ENCODE measurements at regions not wholly inside any gene's neighbourhood (a gene's known extent, or its start where the extent isn't known, plus 50 kb on each side); places are given as distances from the start of the nearest gene placed in this dataset.

DNA sequence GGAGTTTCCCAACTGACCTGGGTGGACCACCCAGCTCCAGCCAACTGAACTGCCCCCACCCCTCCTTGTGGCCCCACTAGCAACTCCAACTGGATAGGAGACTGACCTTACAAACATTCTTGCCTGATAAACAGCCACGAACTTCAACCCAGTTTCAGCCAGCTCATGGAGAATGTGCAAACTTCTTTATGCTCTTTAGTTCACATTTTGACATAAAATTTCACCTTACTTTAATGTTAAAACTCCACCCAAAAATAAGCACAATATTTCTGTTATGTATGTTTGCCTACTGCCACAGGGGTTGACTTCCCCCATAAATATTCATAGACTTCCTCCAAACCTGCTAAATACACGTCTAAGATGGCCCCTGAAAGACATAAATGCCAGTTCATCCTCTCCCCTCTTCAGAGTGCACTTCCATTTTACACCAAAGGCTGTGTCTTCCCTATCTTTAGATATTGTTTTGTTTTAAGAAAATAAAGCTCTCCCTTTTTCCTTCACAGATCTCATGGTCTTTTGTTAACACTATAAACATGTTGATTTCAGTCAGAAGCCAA lies 643.7 kb downstream of the EPM2A start:
- ATAC-seq (peak; percentile 53; the same call in 2 of the 3 replicates), FAIRE-seq (no peak), DNase-seq (ENCODE audit: low spot score) (no peak)
- H3K4me2 ChIP-seq (ENCODE audit: low read depth, low read length) = peak overlapping the region; percentile 63
- H3K4me1 ChIP-seq (ENCODE audit: insufficient read depth, low read length) = peaks cover 18% of the 10 kb centered on the region
- H3K9ac ChIP-seq (ENCODE audit: insufficient read depth, low read depth, low read length) = no peak overlapping the region
- H3K9me3 ChIP-seq (ENCODE audit: low read length) = no peaks in the 10 kb centered on the region
- TF ChIP-seq MIER3 (CRISPR knock-in tag; IDR thresholded peaks at IDR 0.05; ENCODE audit: borderline replicate concordance) (0 out of 2 replicates have a peak, but pooled peaks have one; percentile 14), ZNF709 (CRISPR knock-in tag; IDR thresholded peaks at IDR 0.05) (peak; percentile 97; the same call in 1 of the 2 replicates), KLF11 (CRISPR knock-in tag; IDR thresholded peaks at IDR 0.05) (no peak), TEAD3 (CRISPR knock-in tag; optimal IDR thresholded peaks at IDR 0.05; ENCODE audit: borderline replicate concordance) (no peak)
- peak overlapping the region; percentile 48 for H2AFZ ChIP-seq (ENCODE audit: low read length)
- POLR2A ChIA-PET = no interaction called here
- no peaks in the 10 kb centered on the region for H3K27me3 ChIP-seq (ENCODE audit: control insufficient read depth in 1 of 2, insufficient read depth in 2 of 2, low read length in 2 of 2)
- H3K36me3 ChIP-seq (replicated peaks in 1 of 2; ENCODE audit: control insufficient read depth in 1 of 2, insufficient read depth in 2 of 2, low read length in 2 of 2) = no peaks in the 10 kb centered on the region
- H3K79me2 ChIP-seq (ENCODE audit: insufficient read depth, low read length) = no peaks in the 10 kb centered on the region
- H3K27ac ChIP-seq (ENCODE audit: extremely low read length, insufficient read depth, low read length) = no peak overlapping the region
- no peaks in the 10 kb centered on the region for H4K20me1 ChIP-seq (ENCODE audit: insufficient read depth, low read length)
- in situ Hi-C loops (cut with HindIII; ENCODE audit: extremely low pct_ligation_motif_present, low pct_unique_long_range_greater_than_20kb) = no loop called here
- peak overlapping the region in 1 of 3 experiments; percentile 18; a peak in 1 of 6 replicates for H3K4me3 ChIP-seq (replicated peaks in 1 of 3; ENCODE audit: insufficient read depth in 1 of 3, low read depth in 2 of 3, low read length in 3 of 3)
- BruUV-seq (replicated peaks) = no TSS peak
- 3% methylated on average over 2 of the region's 2 CpGs for WGBS (ENCODE audit: low lambda C conversion rate)
- intact Hi-C loops (cut with micrococcal nuclease; ENCODE audit: unreplicated experiment) = no loop called here
- CTCF ChIA-PET (ENCODE audit: low intra/inter-chr PET ratio, low total read pairs) = no interaction called here

DNA sequence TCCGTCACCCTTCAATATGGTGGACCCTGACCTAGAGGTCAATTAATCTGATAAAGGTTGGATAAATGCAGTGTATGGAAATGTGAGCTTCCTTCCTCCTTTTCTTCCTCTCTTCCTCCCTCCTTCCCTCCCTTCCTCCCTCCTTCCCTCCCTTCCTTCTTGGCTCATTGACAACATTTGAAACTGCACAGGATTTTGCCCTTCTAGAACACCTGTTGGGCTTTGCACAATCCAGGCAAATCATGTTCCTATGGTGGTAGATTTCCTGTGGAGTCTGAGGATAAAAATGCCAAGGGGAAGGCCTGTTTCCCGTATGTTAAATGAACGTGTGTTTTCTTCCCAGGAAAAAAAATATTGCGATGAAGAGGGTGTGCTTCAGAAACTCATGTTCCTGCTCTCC lies 642.8 kb downstream of the EPM2A start:
- H3K9ac ChIP-seq (ENCODE audit: insufficient read depth, low read depth, low read length) = no peak overlapping the region
- no peaks in the 10 kb centered on the region for H4K20me1 ChIP-seq (ENCODE audit: insufficient read depth, low read length)
- H3K9me3 ChIP-seq (ENCODE audit: low read length) = peaks cover 3% of the 10 kb centered on the region; the same call in 1 of the 2 replicates
- ChIA-PET POLR2A (no interaction called here), CTCF (ENCODE audit: low intra/inter-chr PET ratio, low total read pairs) (no interaction called here)
- FAIRE-seq (no peak), ATAC-seq (no peak), DNase-seq (ENCODE audit: low spot score) (no peak)
- no peak overlapping the region for H3K27ac ChIP-seq (ENCODE audit: extremely low read length, insufficient read depth, low read length)
- H3K79me2 ChIP-seq (ENCODE audit: insufficient read depth, low read length) = no peaks in the 10 kb centered on the region
- no TSS peak for BruUV-seq (replicated peaks)
- H3K4me1 ChIP-seq (ENCODE audit: insufficient read depth, low read length) = peaks cover 18% of the 10 kb centered on the region
- 48% methylated on average over 4 of the region's 4 CpGs for WGBS (ENCODE audit: low lambda C conversion rate)
- no peak overlapping the region for H3K4me2 ChIP-seq (ENCODE audit: low read depth, low read length)
- no peaks in the 10 kb centered on the region for H3K36me3 ChIP-seq (replicated peaks in 1 of 2; ENCODE audit: control insufficient read depth in 1 of 2, insufficient read depth in 2 of 2, low read length in 2 of 2)
- H3K4me3 ChIP-seq (replicated peaks in 1 of 3; ENCODE audit: insufficient read depth in 1 of 3, low read depth in 2 of 3, low read length in 3 of 3) = no peak overlapping the region
- intact Hi-C loops (cut with micrococcal nuclease; ENCODE audit: unreplicated experiment) (no loop called here), in situ Hi-C loops (cut with HindIII; ENCODE audit: extremely low pct_ligation_motif_present, low pct_unique_long_range_greater_than_20kb) (no loop called here)
- no peak overlapping the region for H2AFZ ChIP-seq (ENCODE audit: low read length)
- H3K27me3 ChIP-seq (ENCODE audit: control insufficient read depth in 1 of 2, insufficient read depth in 2 of 2, low read length in 2 of 2) = no peaks in the 10 kb centered on the region
- TF ChIP-seq, protein P1, sequence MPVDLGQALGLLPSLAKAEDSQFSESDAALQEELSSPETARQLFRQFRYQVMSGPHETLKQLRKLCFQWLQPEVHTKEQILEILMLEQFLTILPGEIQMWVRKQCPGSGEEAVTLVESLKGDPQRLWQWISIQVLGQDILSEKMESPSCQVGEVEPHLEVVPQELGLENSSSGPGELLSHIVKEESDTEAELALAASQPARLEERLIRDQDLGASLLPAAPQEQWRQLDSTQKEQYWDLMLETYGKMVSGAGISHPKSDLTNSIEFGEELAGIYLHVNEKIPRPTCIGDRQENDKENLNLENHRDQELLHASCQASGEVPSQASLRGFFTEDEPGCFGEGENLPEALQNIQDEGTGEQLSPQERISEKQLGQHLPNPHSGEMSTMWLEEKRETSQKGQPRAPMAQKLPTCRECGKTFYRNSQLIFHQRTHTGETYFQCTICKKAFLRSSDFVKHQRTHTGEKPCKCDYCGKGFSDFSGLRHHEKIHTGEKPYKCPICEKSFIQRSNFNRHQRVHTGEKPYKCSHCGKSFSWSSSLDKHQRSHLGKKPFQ (CRISPR knock-in tag; IDR thresholded peaks at IDR 0.05; ENCODE audit: insufficient replicate concordance) = no peak
- TF ChIP-seq, protein P2, sequence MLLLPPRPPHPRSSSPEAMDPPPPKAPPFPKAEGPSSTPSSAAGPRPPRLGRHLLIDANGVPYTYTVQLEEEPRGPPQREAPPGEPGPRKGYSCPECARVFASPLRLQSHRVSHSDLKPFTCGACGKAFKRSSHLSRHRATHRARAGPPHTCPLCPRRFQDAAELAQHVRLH (CRISPR knock-in tag; IDR thresholded peaks at IDR 0.05; ENCODE audit: borderline replicate concordance, low read depth) = no peak
- TF ChIP-seq RCOR2 (CRISPR knock-in tag; IDR thresholded peaks at IDR 0.05) = no peak
- TF ChIP-seq MBD4 (IDR thresholded peaks at IDR 0.05; ENCODE audit: borderline replicate concordance, low read length) = no peak
- TF ChIP-seq EEA1 (CRISPR knock-in tag; IDR thresholded peaks at IDR 0.05; ENCODE audit: borderline replicate concordance) = no peak
- no peak for TF ChIP-seq ETV6 (CRISPR knock-in tag; conservative IDR thresholded peaks at IDR 0.05)
- TF ChIP-seq, protein P3, sequence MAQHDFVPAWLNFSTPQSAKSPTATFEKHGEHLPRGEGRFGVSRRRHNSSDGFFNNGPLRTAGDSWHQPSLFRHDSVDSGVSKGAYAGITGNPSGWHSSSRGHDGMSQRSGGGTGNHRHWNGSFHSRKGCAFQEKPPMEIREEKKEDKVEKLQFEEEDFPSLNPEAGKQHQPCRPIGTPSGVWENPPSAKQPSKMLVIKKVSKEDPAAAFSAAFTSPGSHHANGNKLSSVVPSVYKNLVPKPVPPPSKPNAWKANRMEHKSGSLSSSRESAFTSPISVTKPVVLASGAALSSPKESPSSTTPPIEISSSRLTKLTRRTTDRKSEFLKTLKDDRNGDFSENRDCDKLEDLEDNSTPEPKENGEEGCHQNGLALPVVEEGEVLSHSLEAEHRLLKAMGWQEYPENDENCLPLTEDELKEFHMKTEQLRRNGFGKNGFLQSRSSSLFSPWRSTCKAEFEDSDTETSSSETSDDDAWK (CRISPR knock-in tag; IDR thresholded peaks at IDR 0.05) = no peak
- TF ChIP-seq ZNF335 (CRISPR knock-in tag; IDR thresholded peaks at IDR 0.05) = no peak
- no peak for TF ChIP-seq FOXC1 (CRISPR knock-in tag; IDR thresholded peaks at IDR 0.05; ENCODE audit: borderline replicate concordance)
- TF ChIP-seq, protein P4, sequence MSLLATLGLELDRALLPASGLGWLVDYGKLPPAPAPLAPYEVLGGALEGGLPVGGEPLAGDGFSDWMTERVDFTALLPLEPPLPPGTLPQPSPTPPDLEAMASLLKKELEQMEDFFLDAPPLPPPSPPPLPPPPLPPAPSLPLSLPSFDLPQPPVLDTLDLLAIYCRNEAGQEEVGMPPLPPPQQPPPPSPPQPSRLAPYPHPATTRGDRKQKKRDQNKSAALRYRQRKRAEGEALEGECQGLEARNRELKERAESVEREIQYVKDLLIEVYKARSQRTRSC (CRISPR knock-in tag; IDR thresholded peaks at IDR 0.05; ENCODE audit: low read depth) = no peak

Measured in HepG2 (cell line).